WTC11 (cell line): ENCODE measurements at regions not wholly inside any gene's neighbourhood (a gene's known extent, or its start where the extent isn't known, plus 50 kb on each side); places are given as distances from the start of the nearest gene placed in this dataset.
"Not testable (repeated sequence)": the region's sequence is repeated elsewhere in the genome, so short reads cannot be mapped to it uniquely, and the experiment has no call there.

Experiments used
- ATAC-seq: fragments of 200-7000 bp; cut with Tn5 transposase; 2 replicates; pipeline ENCODE4 v1.10.0; 2021; ENCODE audit warnings: mild to moderate bottlenecking, moderate library complexity
- CTCF ChIA-PET: fragments of 300-600 bp; sonication (Branson Sonifier 250); formaldehyde crosslinking; loops from one replicate; lab custom pipeline; 2021; ENCODE audit warnings: antibody characterized with exemption; lab: Charles Lee
- POLR2A ChIA-PET: fragments of 350-600 bp; sonication (Branson Sonifier 250); formaldehyde crosslinking; loops from one replicate; lab custom pipeline; 2021; ENCODE audit warnings: antibody characterized with exemption; lab: Charles Lee
- DNase-seq: peaks from one replicate; pipeline ENCODE4 v3.0.0; 2021; ENCODE audit warnings: low spot score
- H3K27ac Mint-ChIP-seq: 2 replicates; pipeline ENCODE4 v1.8.0; 2021; ENCODE audit warnings: mixed read lengths
- H3K27me3 Mint-ChIP-seq: 2 replicates; pipeline ENCODE4 v1.8.0; 2021; ENCODE audit warnings: low read depth, mild to moderate bottlenecking, moderate library complexity, mixed read lengths
- H3K36me3 Mint-ChIP-seq: 2 replicates; pipeline ENCODE4 v1.8.0; 2021; ENCODE audit warnings: mixed read lengths
- H3K4me1 Mint-ChIP-seq: 2 replicates; pipeline ENCODE4 v1.8.0; 2022; ENCODE audit warnings: mixed read lengths
- H3K4me3 Mint-ChIP-seq: 2 replicates; pipeline ENCODE4 v1.8.0; 2021; ENCODE audit warnings: mild to moderate bottlenecking, moderate library complexity, mixed read lengths
- H3K9me3 Mint-ChIP-seq: 2 replicates; pipeline ENCODE4 v1.8.0; 2021; ENCODE audit warnings: mixed read lengths
- AR ChIP-seq: fragments of 250-450 bp; sonication (Bioruptor Pico); IDR thresholded peaks from 2 replicates; pipeline ENCODE4 v1.9.0; 2021; ENCODE audit warnings: mild to moderate bottlenecking
- CBFB ChIP-seq: sonication (generic); formaldehyde crosslinking; IDR thresholded peaks from 2 replicates; pipeline ENCODE4 v1.8.1; 2022; ENCODE audit warnings: mild to moderate bottlenecking, low read depth, missing genetic modification reagents
- CREM ChIP-seq: sonication (generic); formaldehyde crosslinking; IDR thresholded peaks from 2 replicates; pipeline ENCODE4 v1.8.1; 2022; ENCODE audit warnings: mild to moderate bottlenecking, missing genetic modification reagents, moderate library complexity
- CTCF ChIP-seq: fragments of 200-600 bp; IDR thresholded peaks from 2 replicates; pipeline ENCODE4 v1.8.0; 2022; ENCODE audit warnings: antibody characterized with exemption
- E2F4 ChIP-seq: sonication (generic); formaldehyde crosslinking; IDR thresholded peaks from 2 replicates; pipeline ENCODE4 v1.8.1; 2022; ENCODE audit warnings: low read depth, mild to moderate bottlenecking, moderate library complexity, missing genetic modification reagents, borderline replicate concordance
- FOXK1 ChIP-seq: sonication (generic); formaldehyde crosslinking; IDR thresholded peaks from 2 replicates; pipeline ENCODE4 v1.8.0; 2022; ENCODE audit warnings: mild to moderate bottlenecking, moderate library complexity, missing genetic modification reagents
- IRF1 ChIP-seq: sonication (generic); formaldehyde crosslinking; IDR thresholded peaks from 2 replicates; pipeline ENCODE4 v1.8.0; 2023; ENCODE audit warnings: missing genetic modification reagents
- IRF2 ChIP-seq: sonication (generic); formaldehyde crosslinking; IDR thresholded peaks from 2 replicates; pipeline ENCODE4 v1.8.0; 2022; ENCODE audit warnings: low read depth, missing genetic modification reagents, borderline replicate concordance
- MLX ChIP-seq: sonication (generic); formaldehyde crosslinking; IDR thresholded peaks from 2 replicates; pipeline ENCODE4 v1.8.1; 2023; ENCODE audit warnings: mild to moderate bottlenecking, missing genetic modification reagents, moderate library complexity
- NFE2L1 ChIP-seq: sonication (generic); formaldehyde crosslinking; IDR thresholded peaks from 2 replicates; pipeline ENCODE4 v1.8.1; 2023; ENCODE audit warnings: missing genetic modification reagents
- NFYB ChIP-seq: sonication (generic); formaldehyde crosslinking; conservative IDR thresholded peaks from 2 replicates; pipeline ENCODE4 v1.8.0; 2022; ENCODE audit warnings: low read depth, missing genetic modification reagents
- PREB ChIP-seq: sonication (generic); formaldehyde crosslinking; IDR thresholded peaks from 2 replicates; pipeline ENCODE4 v1.8.1; 2022; ENCODE audit warnings: mild to moderate bottlenecking, missing genetic modification reagents, moderate library complexity, borderline replicate concordance
- RORB ChIP-seq: fragments of 250-450 bp; sonication (Bioruptor Pico); IDR thresholded peaks from 2 replicates; pipeline ENCODE4 v1.9.0; 2021; ENCODE audit warnings: mild to moderate bottlenecking
- USF1 ChIP-seq: sonication (generic); formaldehyde crosslinking; IDR thresholded peaks from 2 replicates; pipeline ENCODE4 v1.8.0; 2022; ENCODE audit warnings: mild to moderate bottlenecking, missing genetic modification reagents
- ZBTB21 ChIP-seq: sonication (generic); formaldehyde crosslinking; IDR thresholded peaks from 2 replicates; pipeline ENCODE4 v1.8.1; 2023; ENCODE audit warnings: mild to moderate bottlenecking, missing genetic modification reagents, borderline replicate concordance
- ZNF121 ChIP-seq: sonication (generic); formaldehyde crosslinking; IDR thresholded peaks from 2 replicates; pipeline ENCODE4 v1.8.0; 2023; ENCODE audit warnings: missing genetic modification reagents
- ZNF219 ChIP-seq: sonication (generic); formaldehyde crosslinking; IDR thresholded peaks from 2 replicates; pipeline ENCODE4 v1.8.0; 2023; ENCODE audit warnings: missing genetic modification reagents, mild to moderate bottlenecking, borderline replicate concordance
- ZNF396 ChIP-seq: fragments of 250-450 bp; sonication (Bioruptor Pico); IDR thresholded peaks from 2 replicates; pipeline ENCODE4 v1.8.0; 2021; ENCODE audit warnings: mild to moderate bottlenecking, moderate library complexity, borderline replicate concordance

- no peak overlapping the region for H3K4me3 Mint-ChIP-seq
- no peaks in the 10 kb centered on the region for H3K4me1 Mint-ChIP-seq
- ChIA-PET POLR2A (no interaction called here), CTCF (interaction anchor here (0.7 kb wide), 1 partner anchor 13 kb away, joined by 3 read pairs; no protein-coding TSS in a partner anchor)
- DNase-seq: no peak
- H3K36me3 Mint-ChIP-seq: no peaks in the 10 kb centered on the region
- no peak overlapping the region for H3K27ac Mint-ChIP-seq
- no peaks in the 10 kb centered on the region for H3K27me3 Mint-ChIP-seq
- TF ChIP-seq E2F4: no peak
- TF ChIP-seq AR: no peak
- TF ChIP-seq IRF1 (CRISPR knock-in tag): no peak
- no peak for TF ChIP-seq ZNF396 (CRISPR knock-in tag)
- TF ChIP-seq RORB (CRISPR knock-in tag): no peak
- no peak for TF ChIP-seq NFE2L1 (CRISPR knock-in tag)
- no peak for TF ChIP-seq FOXK1 (CRISPR knock-in tag)
- TF ChIP-seq ZBTB21 (CRISPR knock-in tag): no peak
- no peak for TF ChIP-seq CTCF
- no peak for TF ChIP-seq CBFB (CRISPR knock-in tag)
- no peak for TF ChIP-seq ZNF121 (CRISPR knock-in tag)
- TF ChIP-seq USF1 (CRISPR knock-in tag): no peak
- TF ChIP-seq PREB (CRISPR knock-in tag): no peak
- no peak for TF ChIP-seq IRF2 (CRISPR knock-in tag)
- TF ChIP-seq ZNF219 (CRISPR knock-in tag): no peak
- no peak for TF ChIP-seq NFYB
- TF ChIP-seq CREM (CRISPR knock-in tag): no peak
- no peak for TF ChIP-seq MLX (CRISPR knock-in tag)
- TF ChIP-seq, all 79 proteins: peak for 0
- 0 out of 2 replicates have a peak, but pooled peaks cover 3% of the 10 kb centered on the region for H3K9me3 Mint-ChIP-seq
- ATAC-seq: no peak
Measured at GRCh38 chr1:119210296-119210649, 69.8 kb upstream of the WARS2 start.

GRCh38 chr1:119213213-119213612, 72.8 kb upstream of the WARS2 start:
- H3K4me1 Mint-ChIP-seq, H3K9me3 Mint-ChIP-seq, ATAC-seq, H3K4me3 Mint-ChIP-seq, H3K27ac Mint-ChIP-seq, POLR2A ChIA-PET, DNase-seq, H3K36me3 Mint-ChIP-seq, CTCF ChIA-PET, H3K27me3 Mint-ChIP-seq: not testable (repeated sequence)

- not testable (repeated sequence) for ATAC-seq
- CTCF ChIA-PET: interaction anchor here (0.8 kb wide), 1 partner anchor 12 kb away, joined by 3 read pairs; no protein-coding TSS in a partner anchor
Measured at GRCh38 chr1:119214961-119215360, 74.5 kb upstream of the WARS2 start.

More at GRCh38 chr1:119214961-119215360, 74.5 kb upstream of the WARS2 start:
- H3K36me3 Mint-ChIP-seq, DNase-seq, H3K4me3 Mint-ChIP-seq, H3K4me1 Mint-ChIP-seq, H3K27me3 Mint-ChIP-seq, H3K9me3 Mint-ChIP-seq, H3K27ac Mint-ChIP-seq, POLR2A ChIA-PET: not testable (repeated sequence)
